GM12875 (cell line): ENCODE measurements at regions not wholly inside any gene's neighbourhood (a gene's known extent, or its start where the extent isn't known, plus 50 kb on each side); places are given as distances from the start of the nearest gene placed in this dataset.
"Not testable (repeated sequence)": the region's sequence is repeated elsewhere in the genome, so short reads cannot be mapped to it uniquely, and the experiment has no call there.

ENCODE experiments used
- H3K4me3 ChIP-seq: one replicate; pipeline ENCODE4 v1.5.1; 2011; ENCODE audit warnings: low read depth, low read length, control low read depth
- CTCF ChIP-seq: IDR thresholded peaks from 2 replicates; pipeline ENCODE4 v1.5.1; 2011; ENCODE audit warnings: low read depth, mild to moderate bottlenecking, control low read depth, inconsistent platforms, low read length, moderate library complexity, borderline replicate concordance; ENCODE audit not compliant: insufficient read depth

- no peak overlapping the region for H3K4me3 ChIP-seq
- TF ChIP-seq CTCF: no peak
These were observed 203.9 kb downstream of the MINAR1 start for GRCh38 chr15:79635897-79636561.

DNA sequence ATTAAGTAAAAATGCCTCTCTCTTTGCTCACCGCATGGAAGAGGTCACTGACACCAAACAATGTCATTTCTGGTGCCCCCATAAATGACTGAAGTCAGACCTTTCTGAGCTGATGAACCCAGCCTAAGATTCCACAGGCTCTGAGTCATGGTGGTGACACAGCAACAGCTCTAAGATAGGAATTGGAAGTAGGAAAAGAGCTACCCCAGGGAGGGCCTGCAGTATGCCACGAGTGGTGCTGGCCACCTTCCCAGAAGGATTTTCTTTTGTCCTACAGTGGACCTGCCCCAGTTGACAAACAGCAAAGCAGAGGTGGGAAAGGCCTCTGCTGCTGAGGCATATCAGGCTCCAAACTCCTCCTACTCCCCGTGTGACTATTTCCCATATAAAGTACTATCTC is 208.1 kb downstream of the MINAR1 start:
- no peak overlapping the region for H3K4me3 ChIP-seq
- TF ChIP-seq CTCF: no peak

DNA sequence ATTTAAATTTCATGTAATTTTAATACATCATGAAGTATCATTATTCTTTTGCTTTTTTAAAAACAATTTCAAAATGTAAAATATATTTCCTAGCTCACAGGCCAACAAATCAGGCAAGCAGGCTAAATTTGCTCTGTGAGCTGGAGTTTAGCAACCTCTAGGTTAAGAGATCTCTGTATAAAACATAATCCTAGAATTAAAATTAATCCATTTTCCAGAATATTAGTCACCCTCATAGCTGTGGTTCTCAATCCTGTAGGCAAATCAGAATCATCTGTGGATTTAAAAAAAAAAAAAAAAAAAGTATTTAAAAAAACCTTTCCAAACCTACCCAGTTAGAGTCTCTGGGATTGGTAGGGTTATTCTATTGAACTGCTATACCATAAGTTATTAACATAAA is 209.7 kb downstream of the MINAR1 start:
- TF ChIP-seq CTCF: no peak
- no peak overlapping the region for H3K4me3 ChIP-seq

GRCh38 chr15:79643393-79643792 is 211.3 kb downstream of the MINAR1 start:
- no peak overlapping the region for H3K4me3 ChIP-seq
- no peak for TF ChIP-seq CTCF

DNA sequence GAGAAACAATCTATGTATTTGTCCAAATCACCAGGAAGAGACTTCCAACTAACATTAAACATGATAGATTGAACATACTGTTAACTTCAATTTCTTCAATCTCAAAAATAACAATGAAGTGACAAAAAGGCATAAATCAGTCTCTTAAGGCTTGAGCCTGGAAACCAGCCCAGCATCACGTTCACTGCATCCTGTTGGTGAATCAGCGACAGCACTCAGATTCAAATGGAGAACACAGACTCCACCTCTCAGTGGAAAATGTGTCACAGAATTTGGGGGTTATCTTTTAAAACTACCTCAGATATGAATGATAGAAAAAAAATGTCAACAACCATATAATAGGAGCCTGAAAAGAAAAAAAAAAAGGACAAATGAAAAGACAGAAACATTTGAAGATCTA is 212.0 kb downstream of the MINAR1 start:
- H3K4me3 ChIP-seq: no peak overlapping the region
- TF ChIP-seq CTCF: no peak

DNA sequence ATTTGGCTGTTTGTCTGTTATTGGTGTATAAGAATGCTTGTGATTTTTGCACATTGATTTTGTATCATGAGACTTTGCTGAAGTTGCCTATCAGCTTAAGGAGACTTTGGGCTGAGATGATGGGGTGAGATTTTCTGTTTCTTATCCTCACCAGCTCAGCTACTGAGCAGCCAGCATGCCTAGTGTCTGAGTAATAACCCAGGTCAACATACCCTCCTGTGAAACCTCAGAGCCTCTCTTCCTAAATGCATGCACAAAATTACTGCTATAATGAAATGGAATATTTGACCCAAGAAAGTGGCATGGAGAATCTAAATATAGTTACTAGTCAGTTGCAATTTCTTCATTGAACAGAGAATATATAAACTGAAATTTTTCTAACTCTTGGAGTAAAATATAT is 220.8 kb downstream of the MINAR1 start:
- H3K4me3 ChIP-seq: not testable (repeated sequence)

- H3K4me3 ChIP-seq: no peak overlapping the region
- no peak for TF ChIP-seq CTCF
These were observed 221.4 kb downstream of the MINAR1 start for GRCh38 chr15:79653533-79653932.
